A549 (cell line): ENCODE measurements at regions not wholly inside any gene's neighbourhood (a gene's known extent, or its start where the extent isn't known, plus 50 kb on each side); places are given as distances from the start of the nearest gene placed in this dataset.

ENCODE experiments used
- CTCF ChIP-seq: fragments of >200 bp; sonication (Bioruptor Twin); formaldehyde crosslinking; IDR thresholded peaks from 3 replicates; pipeline ENCODE4 v1.5.1; 2016
- E2F6 ChIP-seq: IDR thresholded peaks from 2 replicates; pipeline ENCODE4 v1.6.1; 2012; ENCODE audit warnings: low read depth, borderline replicate concordance
- GATA3 ChIP-seq: IDR thresholded peaks from 2 replicates; pipeline ENCODE4 v1.6.1; 2012; ENCODE audit warnings: borderline replicate concordance
- HEYL ChIP-seq: fragments of 250-450 bp; sonication (Bioruptor Pico); IDR thresholded peaks from 2 replicates; pipeline ENCODE4 v1.8.0; 2021; ENCODE audit warnings: mild to moderate bottlenecking, moderate library complexity
- HOXB13 ChIP-seq: fragments of 250-450 bp; sonication (Bioruptor Pico); IDR thresholded peaks from 2 replicates; pipeline ENCODE4 v1.5.0; 2020; ENCODE audit warnings: low read depth, mild to moderate bottlenecking, moderate library complexity
- JUN ChIP-seq, 2 experiments: fragments of >200 bp; sonication (Bioruptor Twin); formaldehyde crosslinking; IDR thresholded peaks; 2 replicates in 1 of 2; 3 replicates in 1 of 2; pipeline ENCODE4 v1.6.1; 2016 to 2017
- MAZ ChIP-seq: fragments of 150-350 bp; IDR thresholded peaks from 2 replicates; pipeline ENCODE4 v1.6.1; 2014; ENCODE audit warnings: antibody characterized with exemption, low read depth, low read length, borderline replicate concordance
- MYC ChIP-seq: IDR thresholded peaks from 2 replicates; pipeline ENCODE4 v1.6.1; 2012; ENCODE audit warnings: mild to moderate bottlenecking, inconsistent platforms, low read length, improper control_type of control experiment, borderline replicate concordance
- RNF2 ChIP-seq: fragments of 200-600 bp; sonication (generic); IDR thresholded peaks from 2 replicates; pipeline ENCODE4 v1.6.1; 2016; ENCODE audit warnings: low read depth, mild to moderate bottlenecking, antibody characterized with exemption, moderate library complexity, borderline replicate concordance
- TP53 ChIP-seq: fragments of 250-450 bp; sonication (Bioruptor Pico); IDR thresholded peaks from 2 replicates; pipeline ENCODE4 v1.5.0; 2021; ENCODE audit warnings: mild to moderate bottlenecking, moderate library complexity

GRCh38 chr5:133878236-133878555 lies 90.2 kb downstream of the C5orf15 start:
- no peak for TF ChIP-seq TP53
- no peak for TF ChIP-seq JUN (IDR thresholded peaks at IDR 0.05)
- no peak for TF ChIP-seq HOXB13
- TF ChIP-seq MAZ, result no peak
- TF ChIP-seq GATA3, result no peak
- TF ChIP-seq E2F6, result no peak
- no peak for TF ChIP-seq CTCF
- no peak for TF ChIP-seq HEYL (CRISPR knock-in tag)
- no peak for TF ChIP-seq RNF2
- no peak for TF ChIP-seq MYC
